Nephron (organoid): ENCODE measurements at regions not wholly inside any gene's neighbourhood (a gene's known extent, or its start where the extent isn't known, plus 50 kb on each side); places are given as distances from the start of the nearest gene placed in this dataset.

ENCODE experiments used
- H3K27ac Mint-ChIP-seq, 3 experiments: 2 replicates each; pipeline ENCODE4 v1.8.0; 2020; ENCODE audit warnings: mixed read lengths in 3 of 3, mild to moderate bottlenecking in 2 of 3, moderate library complexity in 1 of 3
- H3K27me3 Mint-ChIP-seq: 2 replicates; pipeline ENCODE4 v1.8.0; 2021; ENCODE audit warnings: low read depth, mild to moderate bottlenecking, moderate library complexity, mixed read lengths
- H3K36me3 Mint-ChIP-seq: 2 replicates; pipeline ENCODE4 v1.8.0; 2020; ENCODE audit warnings: low read depth, mixed read lengths
- H3K4me1 Mint-ChIP-seq: 2 replicates; pipeline ENCODE4 v1.8.0; 2020; ENCODE audit warnings: mixed read lengths
- H3K4me3 Mint-ChIP-seq, 3 experiments: 2 replicates each; pipeline ENCODE4 v1.8.0; 2020; ENCODE audit warnings: mild to moderate bottlenecking in 3 of 3, mixed read lengths in 3 of 3, moderate library complexity in 2 of 3
- H3K9me3 Mint-ChIP-seq: 2 replicates; pipeline ENCODE4 v1.8.0; 2020; ENCODE audit warnings: mixed read lengths
- CTCF ChIP-seq, 3 experiments: fragments of 200-600 bp; sonication (generic); IDR thresholded peaks; one replicate each; pipeline ENCODE4 v1.5.0; 2021; ENCODE audit warnings: antibody characterized with exemption in 3 of 3; ENCODE audit not compliant: unreplicated experiment in 3 of 3

GRCh38 chr11:11095831-11096723 lies 238.2 kb upstream of the ZBED5 start:
- no peak for TF ChIP-seq CTCF (IDR thresholded peaks at IDR 0.05; ENCODE audit: unreplicated experiment in 3 of 3)
- Mint-ChIP-seq H3K27me3 (peaks cover 15% of the 10 kb centered on the region), H3K27ac (no peak overlapping the region), H3K4me1 (no peaks in the 10 kb centered on the region), H3K4me3 (no peak overlapping the region), H3K9me3 (peaks cover 5% of the 10 kb centered on the region), H3K36me3 (no peaks in the 10 kb centered on the region)

- Mint-ChIP-seq H3K9me3 (peaks cover 15% of the 10 kb centered on the region), H3K27me3 (peaks cover 15% of the 10 kb centered on the region), H3K36me3 (no peaks in the 10 kb centered on the region), H3K27ac (no peak overlapping the region), H3K4me1 (no peaks in the 10 kb centered on the region), H3K4me3 (no peak overlapping the region)
- no peak for TF ChIP-seq CTCF (IDR thresholded peaks at IDR 0.05; ENCODE audit: unreplicated experiment in 3 of 3)
These were observed 232.6 kb upstream of the ZBED5 start for GRCh38 chr11:11090495-11090894.

- Mint-ChIP-seq H3K27ac (no peak overlapping the region), H3K4me1 (no peaks in the 10 kb centered on the region), H3K27me3 (peaks cover 15% of the 10 kb centered on the region), H3K9me3 (peaks cover 15% of the 10 kb centered on the region), H3K4me3 (no peak overlapping the region), H3K36me3 (no peaks in the 10 kb centered on the region)
- no peak for TF ChIP-seq CTCF (IDR thresholded peaks at IDR 0.05; ENCODE audit: unreplicated experiment in 3 of 3)
These were observed 232.0 kb upstream of the ZBED5 start for GRCh38 chr11:11089805-11090204.

- no peak overlapping the region for H3K4me3 Mint-ChIP-seq
- peaks cover 9% of the 10 kb centered on the region for H3K4me1 Mint-ChIP-seq
- H3K36me3 Mint-ChIP-seq: no peaks in the 10 kb centered on the region
- TF ChIP-seq CTCF (IDR thresholded peaks at IDR 0.05; ENCODE audit: unreplicated experiment in 3 of 3): no peak
- no peak overlapping the region for H3K27ac Mint-ChIP-seq
- H3K27me3 Mint-ChIP-seq: peaks cover 6% of the 10 kb centered on the region
- peaks cover 15% of the 10 kb centered on the region for H3K9me3 Mint-ChIP-seq
These were observed 229.1 kb upstream of the ZBED5 start for GRCh38 chr11:11086979-11087378.

- peaks cover 6% of the 10 kb centered on the region for H3K27me3 Mint-ChIP-seq
- no peak for TF ChIP-seq CTCF (IDR thresholded peaks at IDR 0.05; ENCODE audit: unreplicated experiment in 3 of 3)
- peaks cover 21% of the 10 kb centered on the region for H3K4me1 Mint-ChIP-seq
- H3K4me3 Mint-ChIP-seq: no peak overlapping the region
- no peak overlapping the region for H3K27ac Mint-ChIP-seq
- no peaks in the 10 kb centered on the region for H3K36me3 Mint-ChIP-seq
- H3K9me3 Mint-ChIP-seq: peaks cover 8% of the 10 kb centered on the region
These were observed 227.7 kb upstream of the ZBED5 start for GRCh38 chr11:11085580-11085979.

GRCh38 chr11:11084337-11084736 lies 226.5 kb upstream of the ZBED5 start:
- H3K36me3 Mint-ChIP-seq: no peaks in the 10 kb centered on the region
- no peak for TF ChIP-seq CTCF (IDR thresholded peaks at IDR 0.05; ENCODE audit: unreplicated experiment in 3 of 3)
- no peak overlapping the region for H3K27ac Mint-ChIP-seq
- H3K27me3 Mint-ChIP-seq: peaks cover 9% of the 10 kb centered on the region
- H3K4me1 Mint-ChIP-seq: peaks cover 21% of the 10 kb centered on the region
- H3K9me3 Mint-ChIP-seq: peaks cover 2% of the 10 kb centered on the region
- no peak overlapping the region for H3K4me3 Mint-ChIP-seq
